Uterus (tissue), 2 donors: ENCODE measurements at regions not wholly inside any gene's neighbourhood (a gene's known extent, or its start where the extent isn't known, plus 50 kb on each side); places are given as distances from the start of the nearest gene placed in this dataset.

ENCODE experiments used
- POLR2A ChIP-seq, 2 donors: fragments of 450-650 bp; IDR thresholded peaks; one replicate each; pipeline ENCODE4 v1.6.1; 2016; ENCODE audit warnings: antibody characterized with exemption in 2 of 2, mild to moderate bottlenecking in 1 of 2, moderate library complexity in 1 of 2
- TF ChIP-seq, protein P1 (sequence below), 4 experiments: fragments of 200-600 bp in 2 of 4; fragments of 450-650 bp in 2 of 4; sonication (generic) in 2 of 4; IDR thresholded peaks; one replicate each; pipeline ENCODE4 v1.5.1; 2016 to 2019; ENCODE audit warnings: antibody characterized with exemption in 4 of 4, mild to moderate bottlenecking in 2 of 4, moderate library complexity in 1 of 4

DNA sequence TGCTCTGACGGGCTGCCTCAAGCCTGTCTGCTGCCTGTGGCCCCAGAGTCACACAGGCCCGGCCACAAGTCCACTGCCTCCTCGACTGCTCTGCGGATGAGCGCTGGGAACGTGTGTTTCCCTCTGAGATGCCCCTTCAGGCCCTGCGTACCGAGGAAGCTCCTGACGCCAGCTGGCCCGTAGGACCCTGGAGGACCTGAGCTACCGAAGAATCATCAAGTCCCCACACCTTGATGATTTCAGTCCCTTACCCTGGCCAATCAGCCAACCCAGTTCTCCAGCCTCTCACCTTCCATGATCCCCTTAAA lies 96.6 kb upstream of the LRPAP1 start:
- TF ChIP-seq, protein P1, sequence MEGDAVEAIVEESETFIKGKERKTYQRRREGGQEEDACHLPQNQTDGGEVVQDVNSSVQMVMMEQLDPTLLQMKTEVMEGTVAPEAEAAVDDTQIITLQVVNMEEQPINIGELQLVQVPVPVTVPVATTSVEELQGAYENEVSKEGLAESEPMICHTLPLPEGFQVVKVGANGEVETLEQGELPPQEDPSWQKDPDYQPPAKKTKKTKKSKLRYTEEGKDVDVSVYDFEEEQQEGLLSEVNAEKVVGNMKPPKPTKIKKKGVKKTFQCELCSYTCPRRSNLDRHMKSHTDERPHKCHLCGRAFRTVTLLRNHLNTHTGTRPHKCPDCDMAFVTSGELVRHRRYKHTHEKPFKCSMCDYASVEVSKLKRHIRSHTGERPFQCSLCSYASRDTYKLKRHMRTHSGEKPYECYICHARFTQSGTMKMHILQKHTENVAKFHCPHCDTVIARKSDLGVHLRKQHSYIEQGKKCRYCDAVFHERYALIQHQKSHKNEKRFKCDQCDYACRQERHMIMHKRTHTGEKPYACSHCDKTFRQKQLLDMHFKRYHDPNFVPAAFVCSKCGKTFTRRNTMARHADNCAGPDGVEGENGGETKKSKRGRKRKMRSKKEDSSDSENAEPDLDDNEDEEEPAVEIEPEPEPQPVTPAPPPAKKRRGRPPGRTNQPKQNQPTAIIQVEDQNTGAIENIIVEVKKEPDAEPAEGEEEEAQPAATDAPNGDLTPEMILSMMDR (IDR thresholded peaks at IDR 0.05): no peak
- TF ChIP-seq POLR2A (IDR thresholded peaks at IDR 0.05): no peak
